ENCODE measurements at regions not wholly inside any gene's neighbourhood (a gene's known extent, or its start where the extent isn't known, plus 50 kb on each side); places are given as distances from the start of the nearest gene placed in this dataset.

GRCh38 chr15:70566047-70566835 lies 197.1 kb downstream of the UACA start:
- Histone ChIP-seq H3K27ac (no peak overlapping the region), H3K36me3 (no peaks in the 10 kb centered on the region), H3K27me3 (peaks cover 0 to 7% (median 0%) of the 10 kb centered on the region in 3 donors), H3K9me3 (no peaks in the 10 kb centered on the region), H3K4me1 (peaks cover 0 to 10% (median 2%) of the 10 kb centered on the region in 4 donors), H3K4me3 (no peak overlapping the region)
- 65 to 74% (median 68%) methylated on average over 14 of the region's 14 CpGs for WGBS, 5 donors
- TF ChIP-seq EP300 (IDR thresholded peaks at IDR 0.05) (no peak), POLR2AphosphoS5 (IDR thresholded peaks at IDR 0.05) (no peak), POLR2A (IDR thresholded peaks at IDR 0.05) (no peak)
- TF ChIP-seq, protein P1, sequence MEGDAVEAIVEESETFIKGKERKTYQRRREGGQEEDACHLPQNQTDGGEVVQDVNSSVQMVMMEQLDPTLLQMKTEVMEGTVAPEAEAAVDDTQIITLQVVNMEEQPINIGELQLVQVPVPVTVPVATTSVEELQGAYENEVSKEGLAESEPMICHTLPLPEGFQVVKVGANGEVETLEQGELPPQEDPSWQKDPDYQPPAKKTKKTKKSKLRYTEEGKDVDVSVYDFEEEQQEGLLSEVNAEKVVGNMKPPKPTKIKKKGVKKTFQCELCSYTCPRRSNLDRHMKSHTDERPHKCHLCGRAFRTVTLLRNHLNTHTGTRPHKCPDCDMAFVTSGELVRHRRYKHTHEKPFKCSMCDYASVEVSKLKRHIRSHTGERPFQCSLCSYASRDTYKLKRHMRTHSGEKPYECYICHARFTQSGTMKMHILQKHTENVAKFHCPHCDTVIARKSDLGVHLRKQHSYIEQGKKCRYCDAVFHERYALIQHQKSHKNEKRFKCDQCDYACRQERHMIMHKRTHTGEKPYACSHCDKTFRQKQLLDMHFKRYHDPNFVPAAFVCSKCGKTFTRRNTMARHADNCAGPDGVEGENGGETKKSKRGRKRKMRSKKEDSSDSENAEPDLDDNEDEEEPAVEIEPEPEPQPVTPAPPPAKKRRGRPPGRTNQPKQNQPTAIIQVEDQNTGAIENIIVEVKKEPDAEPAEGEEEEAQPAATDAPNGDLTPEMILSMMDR (IDR thresholded peaks at IDR 0.05), result no peak
- intact Hi-C loops (cut with DNase I; ENCODE audit: low total_unique reads), result no loop called here
- peak in 1 of 2 donors; percentile 64 for DNase-seq

- H3K4me1 ChIP-seq, result peaks cover 9 to 16% (median 12%) of the 10 kb centered on the region in 4 donors
- no peaks in the 10 kb centered on the region for H3K9me3 ChIP-seq
- H3K27ac ChIP-seq, result no peak overlapping the region
- TF ChIP-seq, protein P1 (IDR thresholded peaks at IDR 0.05), result no peak
- TF ChIP-seq POLR2A (IDR thresholded peaks at IDR 0.05), result no peak
- no peak for TF ChIP-seq POLR2AphosphoS5 (IDR thresholded peaks at IDR 0.05)
- TF ChIP-seq EP300 (IDR thresholded peaks at IDR 0.05), result no peak
- H3K36me3 ChIP-seq, result no peaks in the 10 kb centered on the region
- WGBS, 5 donors, result 91 to 99% (median 95%) methylated on average over 5 to 6 of the region's 6 CpGs
- intact Hi-C loops (cut with DNase I; ENCODE audit: low total_unique reads), result no loop called here
- H3K27me3 ChIP-seq, result peaks cover 0 to 7% (median 0%) of the 10 kb centered on the region in 3 donors
- peak in 1 of 2 donors; percentile 11 for DNase-seq
- H3K4me3 ChIP-seq, result no peak overlapping the region
Measured at GRCh38 chr15:70563561-70564095, 199.7 kb downstream of the UACA start.

- Histone ChIP-seq H3K4me1 (peaks cover 9 to 19% (median 12%) of the 10 kb centered on the region in 4 donors), H3K9me3 (no peaks in the 10 kb centered on the region), H3K27ac (no peak overlapping the region), H3K36me3 (no peaks in the 10 kb centered on the region), H3K4me3 (no peak overlapping the region), H3K27me3 (peaks cover 0 to 7% (median 0%) of the 10 kb centered on the region in 3 donors)
- TF ChIP-seq EP300 (IDR thresholded peaks at IDR 0.05) (no peak), POLR2AphosphoS5 (IDR thresholded peaks at IDR 0.05) (no peak), POLR2A (IDR thresholded peaks at IDR 0.05) (no peak)
- TF ChIP-seq, protein P1 (IDR thresholded peaks at IDR 0.05), result no peak
- DNase-seq, result no peak
- intact Hi-C loops (cut with DNase I; ENCODE audit: low total_unique reads), result no loop called here
- WGBS, 5 donors, result 51 to 80% (median 68%) methylated on average over 2 of the region's 2 CpGs
Measured at GRCh38 chr15:70562906-70563305, 200.5 kb downstream of the UACA start.

GRCh38 chr15:70561885-70562284 lies 201.5 kb downstream of the UACA start:
- 92 to 97% (median 95%) methylated on average over 7 of the region's 7 CpGs for WGBS, 5 donors

More at GRCh38 chr15:70561885-70562284, 201.5 kb downstream of the UACA start:
- H3K27ac ChIP-seq, result no peak overlapping the region
- no peak overlapping the region for H3K4me3 ChIP-seq
- peaks cover 0 to 7% (median 0%) of the 10 kb centered on the region in 3 donors for H3K27me3 ChIP-seq
- intact Hi-C loops (cut with DNase I; ENCODE audit: low total_unique reads), result no loop called here
- H3K9me3 ChIP-seq, result no peaks in the 10 kb centered on the region
- peak in 1 of 2 donors; percentile 4 for DNase-seq
- H3K4me1 ChIP-seq, result peaks cover 9 to 19% (median 12%) of the 10 kb centered on the region in 4 donors
- TF ChIP-seq, protein P1 (IDR thresholded peaks at IDR 0.05), result no peak
- TF ChIP-seq POLR2AphosphoS5 (IDR thresholded peaks at IDR 0.05) (no peak), EP300 (IDR thresholded peaks at IDR 0.05) (no peak), POLR2A (IDR thresholded peaks at IDR 0.05) (no peak)
- no peaks in the 10 kb centered on the region for H3K36me3 ChIP-seq

Data from stomach (tissue), 8 donors.